KMS-11 (cell line): ENCODE measurements at regions not wholly inside any gene's neighbourhood (a gene's known extent, or its start where the extent isn't known, plus 50 kb on each side); places are given as distances from the start of the nearest gene placed in this dataset.
"Not testable (repeated sequence)": the region's sequence is repeated elsewhere in the genome, so short reads cannot be mapped to it uniquely, and the experiment has no call there.

Source experiments
- H2AFZ ChIP-seq: fragments of 200-600 bp; sonication (generic); 2 replicates; pipeline ENCODE4 v1.6.1; 2016; ENCODE audit warnings: antibody characterized with exemption, mixed run types, low read depth
- H3K27ac ChIP-seq: fragments of 200-600 bp; sonication (generic); 2 replicates; pipeline ENCODE4 v1.6.1; 2016; ENCODE audit warnings: mild to moderate bottlenecking, mixed run types
- H3K27me3 ChIP-seq: fragments of 200-600 bp; sonication (generic); 2 replicates; pipeline ENCODE4 v1.6.1; 2017; ENCODE audit warnings: mild to moderate bottlenecking, low read depth, mixed run types, moderate library complexity; ENCODE audit not compliant: insufficient read depth
- H3K36me3 ChIP-seq: fragments of 200-600 bp; sonication (generic); 2 replicates; pipeline ENCODE4 v1.6.1; 2017; ENCODE audit warnings: mild to moderate bottlenecking, mixed run types; ENCODE audit not compliant: insufficient read depth
- H3K4me1 ChIP-seq: fragments of 200-600 bp; sonication (generic); 2 replicates; pipeline ENCODE4 v1.6.1; 2016; ENCODE audit warnings: mild to moderate bottlenecking, low read depth, mixed run types; ENCODE audit not compliant: poor library complexity, severe bottlenecking
- H3K4me2 ChIP-seq: fragments of 200-600 bp; sonication (generic); 2 replicates; pipeline ENCODE4 v1.7.0; 2016; ENCODE audit warnings: mild to moderate bottlenecking, mixed run types
- H3K4me3 ChIP-seq: fragments of 200-600 bp; sonication (generic); IDR thresholded peaks from 2 replicates; pipeline ENCODE4 v1.6.1; 2017; ENCODE audit warnings: low read depth, low read length, mixed read lengths; ENCODE audit not compliant: insufficient read depth
- H3K79me2 ChIP-seq: fragments of 200-600 bp; sonication (generic); 2 replicates; pipeline ENCODE4 v1.6.1; 2016; ENCODE audit warnings: low read depth, mixed run types; ENCODE audit not compliant: insufficient read depth
- H3K9ac ChIP-seq: fragments of 200-600 bp; sonication (generic); 2 replicates; pipeline ENCODE4 v1.6.1; 2016; ENCODE audit warnings: mild to moderate bottlenecking, mixed run types
- H4K20me1 ChIP-seq: fragments of 200-600 bp; sonication (generic); 2 replicates; pipeline ENCODE4 v1.6.1; 2016; ENCODE audit warnings: mild to moderate bottlenecking, mixed run types; ENCODE audit not compliant: insufficient read depth
- TF ChIP-seq, protein P1 (sequence below): fragments of 200-600 bp; sonication (generic); conservative IDR thresholded peaks from 2 replicates; pipeline ENCODE4 v1.6.1; 2017; ENCODE audit warnings: low read depth, mild to moderate bottlenecking, antibody characterized with exemption, low read length, moderate library complexity, mixed read lengths

DNA sequence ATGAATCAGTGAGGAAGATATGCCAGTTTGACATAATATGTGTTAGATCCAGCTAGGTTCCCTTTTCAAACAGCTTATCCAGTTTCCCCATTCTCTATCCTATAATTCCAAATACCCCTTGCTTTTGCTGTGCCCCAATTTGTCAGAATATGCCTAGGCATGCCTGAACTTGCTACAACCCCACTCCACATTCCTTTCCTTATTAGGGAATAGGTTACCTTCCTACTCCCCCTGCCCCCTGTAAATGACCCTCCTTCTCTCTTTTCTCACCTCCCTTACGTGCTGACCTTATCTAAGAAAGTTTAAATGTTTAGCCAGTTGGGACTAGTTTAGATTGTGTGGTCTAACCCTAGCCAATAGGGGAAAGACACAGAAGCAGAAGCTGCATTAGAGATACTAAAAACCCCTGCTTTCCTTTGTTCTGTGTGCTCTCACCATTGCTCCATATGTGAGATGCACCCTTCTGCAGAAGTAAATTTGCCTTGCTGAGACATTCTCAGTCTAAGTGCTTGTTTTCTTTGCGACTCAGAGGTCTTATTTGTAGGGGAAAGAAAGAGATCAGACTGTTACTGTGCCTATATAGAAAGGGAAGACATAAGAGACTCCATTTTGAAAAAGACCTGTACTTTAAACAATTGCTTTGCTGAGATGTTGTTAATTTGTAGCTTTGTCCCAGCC is 267.8 kb downstream of the SH2D4B start:
- TF ChIP-seq, protein P1, sequence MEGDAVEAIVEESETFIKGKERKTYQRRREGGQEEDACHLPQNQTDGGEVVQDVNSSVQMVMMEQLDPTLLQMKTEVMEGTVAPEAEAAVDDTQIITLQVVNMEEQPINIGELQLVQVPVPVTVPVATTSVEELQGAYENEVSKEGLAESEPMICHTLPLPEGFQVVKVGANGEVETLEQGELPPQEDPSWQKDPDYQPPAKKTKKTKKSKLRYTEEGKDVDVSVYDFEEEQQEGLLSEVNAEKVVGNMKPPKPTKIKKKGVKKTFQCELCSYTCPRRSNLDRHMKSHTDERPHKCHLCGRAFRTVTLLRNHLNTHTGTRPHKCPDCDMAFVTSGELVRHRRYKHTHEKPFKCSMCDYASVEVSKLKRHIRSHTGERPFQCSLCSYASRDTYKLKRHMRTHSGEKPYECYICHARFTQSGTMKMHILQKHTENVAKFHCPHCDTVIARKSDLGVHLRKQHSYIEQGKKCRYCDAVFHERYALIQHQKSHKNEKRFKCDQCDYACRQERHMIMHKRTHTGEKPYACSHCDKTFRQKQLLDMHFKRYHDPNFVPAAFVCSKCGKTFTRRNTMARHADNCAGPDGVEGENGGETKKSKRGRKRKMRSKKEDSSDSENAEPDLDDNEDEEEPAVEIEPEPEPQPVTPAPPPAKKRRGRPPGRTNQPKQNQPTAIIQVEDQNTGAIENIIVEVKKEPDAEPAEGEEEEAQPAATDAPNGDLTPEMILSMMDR, result no peak
- Histone ChIP-seq H3K4me2 (no peak overlapping the region), H3K9ac (no peak overlapping the region), H3K4me3 (no peak overlapping the region), H3K27ac (no peak overlapping the region), H2AFZ (no peak overlapping the region), H3K4me1 (no peaks in the 10 kb centered on the region), H3K79me2 (no peaks in the 10 kb centered on the region), H3K36me3 (no peaks in the 10 kb centered on the region), H3K27me3 (no peaks in the 10 kb centered on the region), H4K20me1 (no peaks in the 10 kb centered on the region)

DNA sequence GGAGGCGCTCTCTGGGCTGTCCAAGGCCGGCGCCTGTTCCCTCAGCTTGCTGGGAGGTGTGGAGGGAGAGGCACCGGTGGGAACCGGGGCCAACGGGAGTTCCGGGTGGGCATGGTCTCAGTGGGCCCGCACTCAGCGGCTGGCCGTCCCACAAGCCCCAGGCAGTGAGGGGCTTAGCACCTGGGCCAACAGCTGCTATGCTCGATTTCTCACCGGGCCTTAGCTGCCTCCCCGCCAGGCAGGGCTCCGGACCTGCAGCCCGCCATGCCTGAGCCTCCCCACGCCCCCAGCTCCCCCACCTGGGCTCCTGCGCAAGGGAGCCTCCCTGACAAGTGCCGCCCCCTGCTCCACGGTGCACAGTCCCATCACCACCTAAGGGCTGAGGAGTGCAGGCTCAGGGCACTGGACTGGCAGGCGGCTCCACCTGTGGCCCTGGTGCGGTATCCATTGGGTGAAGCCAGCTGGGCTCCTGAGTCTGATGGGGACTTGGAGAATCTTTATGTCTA is 276.5 kb downstream of the SH2D4B start:
- Histone ChIP-seq H3K4me3 (no peak overlapping the region), H3K79me2 (no peaks in the 10 kb centered on the region), H3K27ac (no peak overlapping the region), H4K20me1 (no peaks in the 10 kb centered on the region), H3K4me1 (no peaks in the 10 kb centered on the region), H3K4me2 (no peak overlapping the region), H3K9ac (no peak overlapping the region), H2AFZ (no peak overlapping the region), H3K27me3 (no peaks in the 10 kb centered on the region), H3K36me3 (no peaks in the 10 kb centered on the region)
- TF ChIP-seq, protein P1, result no peak

DNA sequence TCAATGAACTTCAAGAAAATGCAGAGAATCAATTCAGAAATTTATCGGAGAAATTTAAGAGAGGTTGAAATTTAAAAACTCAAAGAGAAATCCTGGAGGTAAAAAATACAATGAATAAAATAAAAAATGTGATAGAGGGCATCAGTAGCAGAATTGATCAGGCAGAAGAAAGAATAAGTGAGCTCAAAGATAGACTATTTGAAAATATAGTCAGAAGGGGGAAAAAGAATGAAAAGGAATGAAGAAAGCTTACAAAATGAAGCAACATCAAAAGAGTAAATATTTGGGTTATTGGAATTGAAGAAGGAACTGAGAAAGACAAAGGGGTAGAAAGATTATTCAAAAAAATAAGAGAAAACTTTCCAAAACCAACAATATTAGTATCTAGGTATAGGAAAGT is 291.4 kb downstream of the SH2D4B start:
- no peak overlapping the region for H3K4me3 ChIP-seq
- no peak overlapping the region for H3K4me2 ChIP-seq
- H3K9ac ChIP-seq, result no peak overlapping the region
- H3K79me2 ChIP-seq, result no peaks in the 10 kb centered on the region
- H3K27me3 ChIP-seq, result no peaks in the 10 kb centered on the region
- TF ChIP-seq, protein P1, result no peak
- H3K36me3 ChIP-seq, result no peaks in the 10 kb centered on the region
- H4K20me1 ChIP-seq, result no peaks in the 10 kb centered on the region
- H3K27ac ChIP-seq, result no peak overlapping the region
- no peak overlapping the region for H2AFZ ChIP-seq
- no peaks in the 10 kb centered on the region for H3K4me1 ChIP-seq

DNA sequence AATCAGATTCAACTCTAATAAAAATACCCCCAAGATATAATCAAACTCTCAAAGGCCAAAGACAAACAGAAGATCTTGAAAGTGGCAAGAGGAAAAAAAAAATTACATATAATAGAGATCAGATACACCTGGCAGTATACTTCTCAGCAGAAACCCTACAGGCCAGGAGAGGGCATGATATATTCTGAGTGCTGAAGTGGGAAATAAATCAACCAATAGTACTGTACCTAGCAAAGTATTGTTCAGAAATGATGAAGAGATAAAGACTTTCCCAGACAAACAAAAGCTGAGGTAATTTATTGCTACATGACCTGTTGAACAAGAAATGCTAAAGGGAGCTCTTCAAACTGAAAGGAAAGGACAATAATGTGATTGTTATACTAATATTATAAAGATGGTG is 291.9 kb downstream of the SH2D4B start:
- TF ChIP-seq, protein P1, result no peak
- H3K4me3 ChIP-seq, result no peak overlapping the region
- H3K9ac ChIP-seq, result no peak overlapping the region
- H3K36me3 ChIP-seq, result no peaks in the 10 kb centered on the region
- H3K27me3 ChIP-seq, result no peaks in the 10 kb centered on the region
- H4K20me1 ChIP-seq, result no peaks in the 10 kb centered on the region
- no peaks in the 10 kb centered on the region for H3K4me1 ChIP-seq
- H3K27ac ChIP-seq, result no peak overlapping the region
- H2AFZ ChIP-seq, result no peak overlapping the region
- no peaks in the 10 kb centered on the region for H3K79me2 ChIP-seq
- no peak overlapping the region for H3K4me2 ChIP-seq

DNA sequence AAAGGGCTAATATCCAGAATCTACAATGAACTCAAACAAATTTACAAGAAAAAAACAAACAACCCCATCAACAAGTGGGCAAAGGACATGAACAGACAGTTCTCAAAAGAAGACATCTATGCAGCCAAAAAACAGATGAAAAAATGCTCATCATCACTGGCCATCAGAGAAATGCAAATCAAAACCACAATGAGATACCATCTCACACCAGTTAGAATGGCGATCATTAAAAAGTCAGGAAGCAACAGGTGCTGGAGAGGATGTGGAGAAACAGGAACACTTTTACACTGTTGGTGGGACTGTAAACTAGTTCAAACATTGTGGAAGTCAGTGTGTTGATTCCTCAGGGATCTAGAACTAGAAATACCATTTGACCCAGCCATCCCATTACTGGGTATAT is 295.0 kb downstream of the SH2D4B start:
- H3K27ac ChIP-seq, H3K4me1 ChIP-seq, H3K9ac ChIP-seq, H3K4me2 ChIP-seq, H3K79me2 ChIP-seq, H4K20me1 ChIP-seq, H3K27me3 ChIP-seq, H3K36me3 ChIP-seq, H2AFZ ChIP-seq, H3K4me3 ChIP-seq: not testable (repeated sequence)
